KMS-11 (cell line): ENCODE measurements at regions not wholly inside any gene's neighbourhood (a gene's known extent, or its start where the extent isn't known, plus 50 kb on each side); places are given as distances from the start of the nearest gene placed in this dataset.

Source experiments
- H2AFZ ChIP-seq: fragments of 200-600 bp; sonication (generic); 2 replicates; pipeline ENCODE4 v1.6.1; 2016; ENCODE audit warnings: antibody characterized with exemption, mixed run types, low read depth
- H3K27ac ChIP-seq: fragments of 200-600 bp; sonication (generic); 2 replicates; pipeline ENCODE4 v1.6.1; 2016; ENCODE audit warnings: mild to moderate bottlenecking, mixed run types
- H3K27me3 ChIP-seq: fragments of 200-600 bp; sonication (generic); 2 replicates; pipeline ENCODE4 v1.6.1; 2017; ENCODE audit warnings: mild to moderate bottlenecking, low read depth, mixed run types, moderate library complexity; ENCODE audit not compliant: insufficient read depth
- H3K36me3 ChIP-seq: fragments of 200-600 bp; sonication (generic); 2 replicates; pipeline ENCODE4 v1.6.1; 2017; ENCODE audit warnings: mild to moderate bottlenecking, mixed run types; ENCODE audit not compliant: insufficient read depth
- H3K4me1 ChIP-seq: fragments of 200-600 bp; sonication (generic); 2 replicates; pipeline ENCODE4 v1.6.1; 2016; ENCODE audit warnings: mild to moderate bottlenecking, low read depth, mixed run types; ENCODE audit not compliant: poor library complexity, severe bottlenecking
- H3K4me2 ChIP-seq: fragments of 200-600 bp; sonication (generic); 2 replicates; pipeline ENCODE4 v1.7.0; 2016; ENCODE audit warnings: mild to moderate bottlenecking, mixed run types
- H3K4me3 ChIP-seq: fragments of 200-600 bp; sonication (generic); IDR thresholded peaks from 2 replicates; pipeline ENCODE4 v1.6.1; 2017; ENCODE audit warnings: low read depth, low read length, mixed read lengths; ENCODE audit not compliant: insufficient read depth
- H3K79me2 ChIP-seq: fragments of 200-600 bp; sonication (generic); 2 replicates; pipeline ENCODE4 v1.6.1; 2016; ENCODE audit warnings: low read depth, mixed run types; ENCODE audit not compliant: insufficient read depth
- H3K9ac ChIP-seq: fragments of 200-600 bp; sonication (generic); 2 replicates; pipeline ENCODE4 v1.6.1; 2016; ENCODE audit warnings: mild to moderate bottlenecking, mixed run types
- H4K20me1 ChIP-seq: fragments of 200-600 bp; sonication (generic); 2 replicates; pipeline ENCODE4 v1.6.1; 2016; ENCODE audit warnings: mild to moderate bottlenecking, mixed run types; ENCODE audit not compliant: insufficient read depth
- CTCF ChIP-seq: fragments of 200-600 bp; sonication (generic); conservative IDR thresholded peaks from 2 replicates; pipeline ENCODE4 v1.6.1; 2017; ENCODE audit warnings: low read depth, mild to moderate bottlenecking, antibody characterized with exemption, low read length, moderate library complexity, mixed read lengths

GRCh38 chr2:2503864-2504418 lies 172.9 kb upstream of the MYT1L start:
- no peak overlapping the region for H2AFZ ChIP-seq
- H3K36me3 ChIP-seq, result no peaks in the 10 kb centered on the region
- H3K4me1 ChIP-seq, result no peaks in the 10 kb centered on the region
- no peaks in the 10 kb centered on the region for H4K20me1 ChIP-seq
- H3K27me3 ChIP-seq, result no peaks in the 10 kb centered on the region
- H3K79me2 ChIP-seq, result no peaks in the 10 kb centered on the region
- H3K9ac ChIP-seq, result no peak overlapping the region
- TF ChIP-seq CTCF, result no peak
- H3K4me2 ChIP-seq, result no peak overlapping the region
- H3K27ac ChIP-seq, result no peak overlapping the region
- no peak overlapping the region for H3K4me3 ChIP-seq

GRCh38 chr2:2502201-2502549 lies 171.1 kb upstream of the MYT1L start:
- H3K27ac ChIP-seq, result no peak overlapping the region
- H3K4me2 ChIP-seq, result no peak overlapping the region
- no peak for TF ChIP-seq CTCF
- no peak overlapping the region for H2AFZ ChIP-seq
- H3K4me1 ChIP-seq, result no peaks in the 10 kb centered on the region
- no peak overlapping the region for H3K9ac ChIP-seq
- H4K20me1 ChIP-seq, result no peaks in the 10 kb centered on the region
- H3K27me3 ChIP-seq, result no peaks in the 10 kb centered on the region
- no peaks in the 10 kb centered on the region for H3K36me3 ChIP-seq
- no peak overlapping the region for H3K4me3 ChIP-seq
- no peaks in the 10 kb centered on the region for H3K79me2 ChIP-seq

- Histone ChIP-seq H2AFZ (no peak overlapping the region), H3K4me3 (no peak overlapping the region), H3K27me3 (no peaks in the 10 kb centered on the region), H4K20me1 (no peaks in the 10 kb centered on the region), H3K4me1 (no peaks in the 10 kb centered on the region), H3K4me2 (no peak overlapping the region), H3K36me3 (no peaks in the 10 kb centered on the region), H3K27ac (no peak overlapping the region), H3K79me2 (no peaks in the 10 kb centered on the region), H3K9ac (no peak overlapping the region)
- no peak for TF ChIP-seq CTCF
Measured at GRCh38 chr2:2501454-2502200, 170.6 kb upstream of the MYT1L start.

GRCh38 chr2:2495606-2496005 lies 164.5 kb upstream of the MYT1L start:
- Histone ChIP-seq H2AFZ (no peak overlapping the region), H3K27ac (no peak overlapping the region), H3K36me3 (no peaks in the 10 kb centered on the region), H3K27me3 (no peaks in the 10 kb centered on the region), H3K4me3 (no peak overlapping the region), H3K4me1 (no peaks in the 10 kb centered on the region), H3K4me2 (no peak overlapping the region), H3K79me2 (no peaks in the 10 kb centered on the region), H3K9ac (no peak overlapping the region), H4K20me1 (no peaks in the 10 kb centered on the region)
- no peak for TF ChIP-seq CTCF
